GM23338 (cell line): ENCODE measurements at regions not wholly inside any gene's neighbourhood (a gene's known extent, or its start where the extent isn't known, plus 50 kb on each side); places are given as distances from the start of the nearest gene placed in this dataset.

ENCODE experiments used
- ATAC-seq: fragments of 200-7000 bp; cut with Tn5 transposase; 3 replicates; pipeline ENCODE4 v1.9.1; 2020
- DNase-seq: peaks from one replicate; pipeline ENCODE4 v3.0.0-alpha.2; 2015; ENCODE audit warnings: low spot score
- H2AFZ ChIP-seq: fragments of 200-600 bp; sonication (generic); 2 replicates; pipeline ENCODE4 v1.8.0; 2016; ENCODE audit warnings: antibody characterized with exemption, mild to moderate bottlenecking, moderate library complexity
- H3F3A ChIP-seq: fragments of 200-600 bp; sonication (generic); replicated peaks from 2 replicates; pipeline ENCODE4 v1.8.0; 2017; ENCODE audit warnings: antibody characterized with exemption, mixed run types, low read depth
- H3K27ac ChIP-seq: fragments of 200-600 bp; sonication (generic); 2 replicates; pipeline ENCODE4 v1.6.1; 2016; ENCODE audit warnings: low read depth
- H3K27me3 ChIP-seq: fragments of 200-600 bp; sonication (generic); 2 replicates; pipeline ENCODE4 v1.8.0; 2016; ENCODE audit warnings: mild to moderate bottlenecking, mixed run types, moderate library complexity; ENCODE audit not compliant: insufficient read depth
- H3K36me3 ChIP-seq: fragments of 200-600 bp; sonication (generic); 2 replicates; pipeline ENCODE4 v1.8.0; 2016; ENCODE audit warnings: mild to moderate bottlenecking; ENCODE audit not compliant: insufficient read depth
- H3K4me1 ChIP-seq: fragments of 200-600 bp; sonication (generic); 2 replicates; pipeline ENCODE4 v1.8.0; 2016; ENCODE audit warnings: mild to moderate bottlenecking, moderate library complexity; ENCODE audit not compliant: insufficient read depth
- H3K4me2 ChIP-seq: fragments of 200-600 bp; sonication (generic); 2 replicates; pipeline ENCODE4 v1.7.1; 2017; ENCODE audit warnings: mixed run types
- H3K4me3 ChIP-seq: fragments of 200-600 bp; sonication (generic); 2 replicates; pipeline ENCODE4 v1.6.1; 2016; ENCODE audit warnings: mixed run types
- H3K79me2 ChIP-seq: fragments of 200-600 bp; sonication (generic); replicated peaks from 2 replicates; pipeline ENCODE4 v1.8.0; 2017; ENCODE audit warnings: mild to moderate bottlenecking; ENCODE audit not compliant: insufficient read depth
- H3K9me2 ChIP-seq: fragments of 200-600 bp; sonication (generic); 2 replicates; pipeline ENCODE4 v1.8.0; 2017; ENCODE audit not compliant: insufficient read depth
- H4K20me1 ChIP-seq: fragments of 200-600 bp; sonication (generic); replicated peaks from 2 replicates; pipeline ENCODE4 v1.8.0; 2017; ENCODE audit warnings: mild to moderate bottlenecking; ENCODE audit not compliant: insufficient read depth
- H3K27ac Mint-ChIP-seq: 2 replicates; pipeline ENCODE4 v1.8.0; 2020; ENCODE audit warnings: inconsistent platforms, mild to moderate bottlenecking, moderate library complexity, mixed read lengths
- H3K27me3 Mint-ChIP-seq: 3 replicates; pipeline ENCODE4 v1.8.0; 2022; ENCODE audit warnings: low read depth, mild to moderate bottlenecking, moderate library complexity, mixed read lengths, inconsistent platforms; ENCODE audit not compliant: insufficient read depth, poor library complexity
- H3K36me3 Mint-ChIP-seq: 3 replicates; pipeline ENCODE4 v1.8.0; 2021; ENCODE audit warnings: low read depth, mild to moderate bottlenecking, inconsistent platforms, moderate library complexity, mixed read lengths
- H3K4me1 Mint-ChIP-seq: 3 replicates; pipeline ENCODE4 v1.8.0; 2020; ENCODE audit warnings: mild to moderate bottlenecking, inconsistent platforms, mixed read lengths
- H3K4me3 Mint-ChIP-seq: 3 replicates; pipeline ENCODE4 v1.8.0; 2021; ENCODE audit warnings: moderate library complexity, mild to moderate bottlenecking, inconsistent platforms, mixed read lengths
- H3K9me3 Mint-ChIP-seq: 3 replicates; pipeline ENCODE4 v1.8.0; 2020; ENCODE audit warnings: moderate library complexity, mild to moderate bottlenecking, inconsistent platforms, mixed read lengths
- CREB1 ChIP-seq: fragments of 250-450 bp; sonication (Bioruptor Pico); IDR thresholded peaks from 2 replicates; pipeline ENCODE4 v1.5.0; 2020; ENCODE audit warnings: low read depth, mild to moderate bottlenecking, moderate library complexity
- EZH2phosphoT487 ChIP-seq: fragments of 200-600 bp; sonication (generic); IDR thresholded peaks from one replicate; pipeline ENCODE4 v1.8.1; 2018; ENCODE audit warnings: antibody characterized with exemption; ENCODE audit not compliant: unreplicated experiment
- JUNB ChIP-seq: IDR thresholded peaks from one replicate; pipeline ENCODE4 v1.6.1; 2016; ENCODE audit warnings: antibody characterized with exemption; ENCODE audit not compliant: unreplicated experiment
- NANOG ChIP-seq: IDR thresholded peaks from 2 replicates; pipeline ENCODE4 v1.6.1; 2016; ENCODE audit warnings: antibody characterized with exemption, borderline replicate concordance
- POLR2AphosphoS5 ChIP-seq: IDR thresholded peaks from 2 replicates; pipeline ENCODE4 v1.6.1; 2016; ENCODE audit warnings: antibody characterized with exemption, low read depth
- STAT1 ChIP-seq: IDR thresholded peaks from one replicate; pipeline ENCODE4 v1.6.1; 2016; ENCODE audit warnings: antibody characterized with exemption; ENCODE audit not compliant: unreplicated experiment
- ZNF114 ChIP-seq: fragments of 250-450 bp; sonication (Bioruptor Pico); IDR thresholded peaks from 2 replicates; pipeline ENCODE4 v1.5.0; 2020; ENCODE audit warnings: mild to moderate bottlenecking, moderate library complexity
- ZNF331 ChIP-seq: fragments of 250-450 bp; sonication (Bioruptor Pico); IDR thresholded peaks from 2 replicates; pipeline ENCODE4 v1.5.0; 2020; ENCODE audit warnings: low read depth, mild to moderate bottlenecking, moderate library complexity
- TF ChIP-seq, protein P1 (sequence below), 2 experiments: fragments of 200-600 bp in 1 of 2; sonication (generic) in 1 of 2; conservative IDR thresholded peaks; 2 replicates each; pipeline versions ENCODE4 v1.5.1 to v1.6.1; 2016 to 2017; ENCODE audit warnings: antibody characterized with exemption in 2 of 2, low read depth in 2 of 2, mild to moderate bottlenecking in 2 of 2, moderate library complexity in 1 of 2
- TF ChIP-seq, protein P2 (sequence below): IDR thresholded peaks from one replicate; pipeline ENCODE4 v1.6.1; 2018; ENCODE audit warnings: antibody characterized with exemption; ENCODE audit not compliant: unreplicated experiment
- TF ChIP-seq, protein P3 (sequence below): IDR thresholded peaks from 2 replicates; pipeline ENCODE4 v1.6.1; 2016; ENCODE audit warnings: antibody characterized with exemption

DNA sequence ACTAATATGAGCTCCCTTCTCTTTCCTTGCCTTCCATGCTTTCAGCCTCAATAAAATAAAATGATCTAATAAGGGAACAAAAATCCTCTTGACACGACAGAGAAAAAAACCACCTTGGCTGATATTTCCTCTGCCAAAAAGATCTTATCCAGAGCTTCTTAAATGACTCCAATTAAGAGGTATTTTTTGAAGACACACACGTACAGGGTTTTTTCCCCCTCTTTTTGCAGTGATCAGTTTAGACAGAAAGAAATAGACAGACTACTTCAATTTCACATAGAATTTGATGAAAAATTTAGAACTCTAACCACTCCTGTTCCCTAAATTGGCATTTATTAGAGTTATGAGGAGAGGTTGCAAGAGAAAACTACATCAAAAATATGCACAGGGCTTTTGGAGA lies 217.2 kb upstream of the CDH11 start:
- Histone ChIP-seq H3K4me3 (no peak overlapping the region), H3K4me1 (no peaks in the 10 kb centered on the region), H3F3A (no peaks in the 10 kb centered on the region), H3K79me2 (no peaks in the 10 kb centered on the region), H3K9me2 (peaks cover 8% of the 10 kb centered on the region), H2AFZ (no peak overlapping the region), H3K36me3 (no peaks in the 10 kb centered on the region; the same call in 1 of the 2 replicates), H3K4me2 (no peak overlapping the region), H3K27ac (no peak overlapping the region), H3K27me3 (no peaks in the 10 kb centered on the region), H4K20me1 (no peaks in the 10 kb centered on the region)
- H3K4me3 Mint-ChIP-seq: no peak overlapping the region
- peaks cover 2% of the 10 kb centered on the region for H3K27me3 Mint-ChIP-seq
- peaks cover 3% of the 10 kb centered on the region; the same call in 1 of the 3 replicates for H3K36me3 Mint-ChIP-seq
- no peak overlapping the region for H3K27ac Mint-ChIP-seq
- no peak for DNase-seq
- no peaks in the 10 kb centered on the region; the same call in 2 of the 3 replicates for H3K9me3 Mint-ChIP-seq
- no peak for ATAC-seq
- H3K4me1 Mint-ChIP-seq: peaks cover 8% of the 10 kb centered on the region
- TF ChIP-seq, protein P1, sequence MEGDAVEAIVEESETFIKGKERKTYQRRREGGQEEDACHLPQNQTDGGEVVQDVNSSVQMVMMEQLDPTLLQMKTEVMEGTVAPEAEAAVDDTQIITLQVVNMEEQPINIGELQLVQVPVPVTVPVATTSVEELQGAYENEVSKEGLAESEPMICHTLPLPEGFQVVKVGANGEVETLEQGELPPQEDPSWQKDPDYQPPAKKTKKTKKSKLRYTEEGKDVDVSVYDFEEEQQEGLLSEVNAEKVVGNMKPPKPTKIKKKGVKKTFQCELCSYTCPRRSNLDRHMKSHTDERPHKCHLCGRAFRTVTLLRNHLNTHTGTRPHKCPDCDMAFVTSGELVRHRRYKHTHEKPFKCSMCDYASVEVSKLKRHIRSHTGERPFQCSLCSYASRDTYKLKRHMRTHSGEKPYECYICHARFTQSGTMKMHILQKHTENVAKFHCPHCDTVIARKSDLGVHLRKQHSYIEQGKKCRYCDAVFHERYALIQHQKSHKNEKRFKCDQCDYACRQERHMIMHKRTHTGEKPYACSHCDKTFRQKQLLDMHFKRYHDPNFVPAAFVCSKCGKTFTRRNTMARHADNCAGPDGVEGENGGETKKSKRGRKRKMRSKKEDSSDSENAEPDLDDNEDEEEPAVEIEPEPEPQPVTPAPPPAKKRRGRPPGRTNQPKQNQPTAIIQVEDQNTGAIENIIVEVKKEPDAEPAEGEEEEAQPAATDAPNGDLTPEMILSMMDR (conservative IDR thresholded peaks at IDR 0.05; ENCODE audit: low read depth in 2 of 2): no peak

DNA sequence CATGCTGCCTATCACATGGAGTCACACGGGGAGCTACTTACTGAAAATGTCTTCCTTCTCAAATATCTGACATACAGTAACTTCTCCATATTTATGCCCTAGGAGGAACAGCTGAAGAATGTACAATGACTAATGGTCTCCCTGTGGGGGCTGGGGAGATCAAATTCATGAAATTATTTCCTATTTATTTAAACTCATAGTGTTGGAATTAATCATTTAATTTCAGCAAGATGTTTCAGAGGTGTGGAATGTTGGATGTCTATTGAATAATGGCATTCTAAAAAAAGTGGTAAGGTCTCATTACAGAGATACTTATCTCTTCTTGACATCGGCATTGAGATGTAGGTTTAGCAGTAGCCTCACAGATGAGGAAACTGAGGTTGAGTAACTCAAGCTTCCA lies 214.3 kb upstream of the CDH11 start:
- Histone ChIP-seq H3K27ac (no peak overlapping the region), H3K4me3 (no peak overlapping the region), H4K20me1 (no peaks in the 10 kb centered on the region), H3K36me3 (no peaks in the 10 kb centered on the region), H2AFZ (no peak overlapping the region), H3K4me2 (no peak overlapping the region), H3F3A (no peaks in the 10 kb centered on the region), H3K4me1 (no peaks in the 10 kb centered on the region), H3K79me2 (no peaks in the 10 kb centered on the region), H3K27me3 (no peaks in the 10 kb centered on the region), H3K9me2 (no peaks in the 10 kb centered on the region; the same call in none of the 2 replicates)
- DNase-seq: no peak
- Mint-ChIP-seq H3K9me3 (no peaks in the 10 kb centered on the region), H3K36me3 (no peaks in the 10 kb centered on the region), H3K4me1 (peaks cover 9% of the 10 kb centered on the region), H3K27me3 (peaks cover 3% of the 10 kb centered on the region), H3K4me3 (no peak overlapping the region), H3K27ac (no peak overlapping the region)
- no peak for ATAC-seq
- no peak for TF ChIP-seq CREB1 (CRISPR knock-in tag)
- no peak for TF ChIP-seq NANOG
- TF ChIP-seq, protein P1 (conservative IDR thresholded peaks at IDR 0.05; ENCODE audit: low read depth in 2 of 2): no peak
- TF ChIP-seq, protein P2, sequence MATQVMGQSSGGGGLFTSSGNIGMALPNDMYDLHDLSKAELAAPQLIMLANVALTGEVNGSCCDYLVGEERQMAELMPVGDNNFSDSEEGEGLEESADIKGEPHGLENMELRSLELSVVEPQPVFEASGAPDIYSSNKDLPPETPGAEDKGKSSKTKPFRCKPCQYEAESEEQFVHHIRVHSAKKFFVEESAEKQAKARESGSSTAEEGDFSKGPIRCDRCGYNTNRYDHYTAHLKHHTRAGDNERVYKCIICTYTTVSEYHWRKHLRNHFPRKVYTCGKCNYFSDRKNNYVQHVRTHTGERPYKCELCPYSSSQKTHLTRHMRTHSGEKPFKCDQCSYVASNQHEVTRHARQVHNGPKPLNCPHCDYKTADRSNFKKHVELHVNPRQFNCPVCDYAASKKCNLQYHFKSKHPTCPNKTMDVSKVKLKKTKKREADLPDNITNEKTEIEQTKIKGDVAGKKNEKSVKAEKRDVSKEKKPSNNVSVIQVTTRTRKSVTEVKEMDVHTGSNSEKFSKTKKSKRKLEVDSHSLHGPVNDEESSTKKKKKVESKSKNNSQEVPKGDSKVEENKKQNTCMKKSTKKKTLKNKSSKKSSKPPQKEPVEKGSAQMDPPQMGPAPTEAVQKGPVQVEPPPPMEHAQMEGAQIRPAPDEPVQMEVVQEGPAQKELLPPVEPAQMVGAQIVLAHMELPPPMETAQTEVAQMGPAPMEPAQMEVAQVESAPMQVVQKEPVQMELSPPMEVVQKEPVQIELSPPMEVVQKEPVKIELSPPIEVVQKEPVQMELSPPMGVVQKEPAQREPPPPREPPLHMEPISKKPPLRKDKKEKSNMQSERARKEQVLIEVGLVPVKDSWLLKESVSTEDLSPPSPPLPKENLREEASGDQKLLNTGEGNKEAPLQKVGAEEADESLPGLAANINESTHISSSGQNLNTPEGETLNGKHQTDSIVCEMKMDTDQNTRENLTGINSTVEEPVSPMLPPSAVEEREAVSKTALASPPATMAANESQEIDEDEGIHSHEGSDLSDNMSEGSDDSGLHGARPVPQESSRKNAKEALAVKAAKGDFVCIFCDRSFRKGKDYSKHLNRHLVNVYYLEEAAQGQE: no peak
- TF ChIP-seq EZH2phosphoT487: no peak
- TF ChIP-seq, protein P3, sequence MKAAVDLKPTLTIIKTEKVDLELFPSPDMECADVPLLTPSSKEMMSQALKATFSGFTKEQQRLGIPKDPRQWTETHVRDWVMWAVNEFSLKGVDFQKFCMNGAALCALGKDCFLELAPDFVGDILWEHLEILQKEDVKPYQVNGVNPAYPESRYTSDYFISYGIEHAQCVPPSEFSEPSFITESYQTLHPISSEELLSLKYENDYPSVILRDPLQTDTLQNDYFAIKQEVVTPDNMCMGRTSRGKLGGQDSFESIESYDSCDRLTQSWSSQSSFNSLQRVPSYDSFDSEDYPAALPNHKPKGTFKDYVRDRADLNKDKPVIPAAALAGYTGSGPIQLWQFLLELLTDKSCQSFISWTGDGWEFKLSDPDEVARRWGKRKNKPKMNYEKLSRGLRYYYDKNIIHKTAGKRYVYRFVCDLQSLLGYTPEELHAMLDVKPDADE: no peak
- TF ChIP-seq JUNB: no peak
- TF ChIP-seq POLR2AphosphoS5: no peak
- TF ChIP-seq ZNF331 (CRISPR knock-in tag): no peak
- TF ChIP-seq ZNF114 (CRISPR knock-in tag): no peak
- no peak for TF ChIP-seq STAT1
